Activated CD8-positive, alpha-beta T cell treated with anti-CD3 and anti-CD28 coated beads for 36 hours (primary cell): ENCODE measurements at regions not wholly inside any gene's neighbourhood (a gene's known extent, or its start where the extent isn't known, plus 50 kb on each side); places are given as distances from the start of the nearest gene placed in this dataset.
"Not testable (repeated sequence)": the region's sequence is repeated elsewhere in the genome, so short reads cannot be mapped to it uniquely, and the experiment has no call there.

Experiments used
- ATAC-seq: fragments of 200-7000 bp; cut with Tn5 transposase; one replicate; pipeline ENCODE4 v1.10.0; 2021; ENCODE audit warnings: mild to moderate bottlenecking, moderate library complexity
- CTCF ChIA-PET: fragments of 350-600 bp; sonication (Branson Sonifier 250); formaldehyde crosslinking; loops from one replicate; lab custom pipeline; 2021; ENCODE audit warnings: antibody characterized with exemption; lab: Charles Lee
- POLR2A ChIA-PET: fragments of 350-600 bp; sonication (Branson Sonifier 250); formaldehyde crosslinking; loops from one replicate; lab custom pipeline; 2021; ENCODE audit warnings: antibody characterized with exemption; lab: Charles Lee
- DNase-seq: peaks from one replicate; pipeline ENCODE4 v3.0.0-alpha.2; 2020
- H3K27ac Mint-ChIP-seq: one replicate; pipeline ENCODE4 v1.8.0; 2021; ENCODE audit warnings: mild to moderate bottlenecking, mixed read lengths
- H3K27me3 Mint-ChIP-seq: one replicate; pipeline ENCODE4 v1.8.0; 2021; ENCODE audit warnings: mixed read lengths
- H3K36me3 Mint-ChIP-seq: one replicate; pipeline ENCODE4 v1.8.0; 2021; ENCODE audit warnings: low read depth, mixed read lengths
- H3K4me1 Mint-ChIP-seq: one replicate; pipeline ENCODE4 v1.8.0; 2021; ENCODE audit warnings: low read depth, mixed read lengths
- H3K4me3 Mint-ChIP-seq: one replicate; pipeline ENCODE4 v1.8.0; 2021; ENCODE audit warnings: mild to moderate bottlenecking, moderate library complexity, mixed read lengths
- H3K9me3 Mint-ChIP-seq: one replicate; pipeline ENCODE4 v1.8.0; 2021; ENCODE audit warnings: mixed read lengths
- CTCF ChIP-seq: fragments of 200-600 bp; IDR thresholded peaks from one replicate; pipeline ENCODE4 v1.8.0; 2022; ENCODE audit warnings: antibody characterized with exemption, mild to moderate bottlenecking
- intact Hi-C: fragments of 100-400 bp; cut with micrococcal nuclease; formaldehyde crosslinking; loops from one replicate; pipeline ENCODE4 v1.10.0; 2022

DNA sequence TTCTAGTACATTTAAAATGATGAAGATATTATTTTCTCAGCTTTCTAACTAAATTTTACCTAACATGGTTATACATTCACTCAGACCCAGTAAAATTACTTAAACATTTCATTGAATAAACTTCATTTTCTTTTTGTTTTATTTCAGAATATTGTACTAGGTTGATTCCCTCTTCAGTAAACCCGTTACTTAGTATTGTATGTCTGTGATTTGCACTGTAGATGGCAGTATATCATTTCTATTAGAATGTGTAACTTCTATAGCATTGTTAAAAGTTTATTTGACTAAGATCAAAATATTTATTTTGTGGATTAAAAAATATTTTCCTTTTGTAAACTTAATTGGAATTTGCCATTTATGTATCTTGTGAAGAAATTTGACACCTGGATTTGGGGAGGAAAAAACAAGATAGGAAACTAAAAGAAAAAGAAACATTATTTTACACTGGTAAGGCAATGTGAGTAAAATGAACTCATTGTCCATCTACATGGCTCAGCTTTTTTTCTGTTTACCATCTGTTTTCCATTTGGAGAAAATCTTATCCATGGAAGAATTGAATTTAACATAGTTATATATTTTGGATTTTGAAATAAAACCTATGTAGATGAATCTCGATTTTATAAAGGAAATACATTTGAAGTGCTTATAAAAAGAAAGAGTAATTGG is 145.6 kb upstream of the METTL14 start:
- H3K9me3 Mint-ChIP-seq, intact Hi-C loops, DNase-seq, H3K27ac Mint-ChIP-seq, H3K4me3 Mint-ChIP-seq, H3K36me3 Mint-ChIP-seq, POLR2A ChIA-PET, H3K27me3 Mint-ChIP-seq, H3K4me1 Mint-ChIP-seq, CTCF ChIA-PET, ATAC-seq: not testable (repeated sequence)
- peak; percentile 43 for TF ChIP-seq CTCF

GRCh38 chr4:118556576-118556975 is 128.6 kb upstream of the METTL14 start:
- H3K4me1 Mint-ChIP-seq, H3K36me3 Mint-ChIP-seq, H3K27me3 Mint-ChIP-seq, H3K9me3 Mint-ChIP-seq, H3K27ac Mint-ChIP-seq, CTCF ChIA-PET, DNase-seq, H3K4me3 Mint-ChIP-seq, intact Hi-C loops, POLR2A ChIA-PET, ATAC-seq: not testable (repeated sequence)

DNA sequence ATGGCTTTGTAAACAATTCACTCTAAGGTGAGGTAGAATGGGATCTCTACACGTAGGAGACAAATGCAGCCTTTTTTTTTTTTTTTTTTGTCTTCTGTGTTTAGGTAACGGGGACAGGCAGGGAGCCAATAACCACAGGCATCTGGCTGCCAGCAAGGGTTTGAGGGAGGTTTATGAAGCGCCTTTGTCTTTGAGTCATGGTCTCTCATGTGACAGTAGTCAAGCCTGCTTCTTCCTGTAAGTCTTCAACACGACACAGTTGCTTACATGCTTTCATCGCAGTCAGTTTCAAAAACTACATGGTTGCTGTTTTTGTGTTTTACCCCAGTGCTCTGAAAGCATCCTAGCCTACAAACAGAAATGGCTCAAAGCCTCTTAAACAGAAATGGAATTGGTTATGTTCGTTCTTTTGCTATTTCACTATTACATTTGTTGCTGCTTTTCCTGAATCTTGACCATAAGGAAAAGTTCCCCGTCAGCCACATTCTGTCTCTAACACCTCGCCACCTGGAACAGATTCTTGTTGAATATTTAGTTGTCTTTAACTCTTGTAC is 127.8 kb upstream of the METTL14 start:
- POLR2A ChIA-PET, result no interaction called here
- ATAC-seq, result no peak
- TF ChIP-seq CTCF, result no peak
- H3K27me3 Mint-ChIP-seq, result peaks cover 5% of the 10 kb centered on the region
- intact Hi-C loops, result no loop called here
- no peaks in the 10 kb centered on the region for H3K4me1 Mint-ChIP-seq
- no peak overlapping the region for H3K4me3 Mint-ChIP-seq
- no peaks in the 10 kb centered on the region for H3K36me3 Mint-ChIP-seq
- no peaks in the 10 kb centered on the region for H3K9me3 Mint-ChIP-seq
- DNase-seq, result no peak
- H3K27ac Mint-ChIP-seq, result no peak overlapping the region
- CTCF ChIA-PET, result no interaction called here

DNA sequence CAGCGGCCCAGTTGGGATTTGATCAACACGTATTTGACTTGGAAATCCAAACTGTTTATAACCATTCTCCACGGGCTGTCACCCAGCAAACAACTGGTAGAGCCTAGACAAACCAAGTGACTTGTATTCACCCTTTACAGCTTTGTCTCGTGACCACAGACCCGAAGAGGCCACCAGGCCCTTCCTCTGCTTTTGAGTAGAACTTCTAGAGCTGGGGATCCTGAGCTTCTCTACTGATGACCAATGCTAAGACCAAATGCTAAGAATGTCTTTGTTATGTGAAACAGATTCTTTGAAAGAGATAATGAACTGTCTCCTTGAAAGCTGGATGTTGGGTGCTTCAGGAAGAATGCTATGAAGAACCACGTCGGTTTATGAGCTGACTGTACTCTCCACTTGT is 127.0 kb upstream of the METTL14 start:
- POLR2A ChIA-PET, ATAC-seq: not testable (repeated sequence)

GRCh38 chr4:118561559-118561958 is 123.6 kb upstream of the METTL14 start:
- CTCF ChIA-PET, intact Hi-C loops, POLR2A ChIA-PET: not testable (repeated sequence)

More for the DNA sequence above, 127.0 kb upstream of the METTL14 start:
- H3K9me3 Mint-ChIP-seq, DNase-seq, H3K27ac Mint-ChIP-seq, CTCF ChIA-PET, H3K4me3 Mint-ChIP-seq, H3K36me3 Mint-ChIP-seq, H3K4me1 Mint-ChIP-seq, intact Hi-C loops, H3K27me3 Mint-ChIP-seq: not testable (repeated sequence)

DNA sequence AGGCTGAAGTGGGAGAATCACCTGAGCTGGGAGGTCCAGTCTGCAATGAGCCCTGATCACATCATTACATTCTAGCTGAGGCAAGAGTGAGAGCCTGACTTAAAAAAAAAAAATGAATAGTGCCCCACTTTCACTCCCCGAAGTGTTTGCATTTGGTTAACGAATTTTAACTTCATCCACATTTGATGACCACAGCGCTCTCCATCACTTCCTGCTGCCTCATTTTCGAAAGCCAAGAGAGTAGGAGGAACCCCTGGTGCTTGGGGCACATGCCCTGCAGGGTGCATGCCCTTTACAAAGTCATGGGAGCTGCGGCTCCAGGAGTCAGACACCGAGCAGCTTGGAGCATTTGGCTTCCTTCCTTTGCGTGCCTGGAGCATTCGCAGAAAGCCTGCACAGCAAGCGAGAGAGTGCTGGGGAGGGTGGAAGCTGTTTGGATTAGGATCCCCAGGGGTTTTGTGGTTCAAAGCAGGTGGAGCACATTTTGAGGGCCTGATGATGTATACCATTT is 119.1 kb upstream of the METTL14 start:
- ATAC-seq, result peak; percentile 60

More at GRCh38 chr4:118561559-118561958, 123.6 kb upstream of the METTL14 start:
- not testable (repeated sequence) for DNase-seq, H3K36me3 Mint-ChIP-seq, H3K4me1 Mint-ChIP-seq, H3K27me3 Mint-ChIP-seq, ATAC-seq, H3K9me3 Mint-ChIP-seq, H3K27ac Mint-ChIP-seq, H3K4me3 Mint-ChIP-seq

DNA sequence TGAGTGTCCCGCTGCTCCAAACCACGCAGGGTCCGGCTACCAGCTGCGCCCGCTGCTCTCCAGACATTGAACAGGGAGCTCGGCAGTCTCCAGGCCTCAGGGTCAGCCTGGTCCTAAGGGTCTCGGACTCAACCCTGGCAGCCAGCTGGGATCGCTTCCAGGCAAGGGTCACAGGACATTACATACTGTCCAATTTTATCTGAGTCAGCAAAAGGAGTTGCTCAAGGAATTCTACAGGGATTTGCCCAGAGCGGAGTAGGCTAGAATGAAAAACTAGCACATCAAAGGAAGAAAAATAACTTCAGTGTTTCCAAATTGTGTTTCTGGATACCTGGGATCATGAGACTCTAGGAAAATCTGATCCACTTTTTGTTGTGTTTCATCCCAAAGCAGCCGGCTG is 112.2 kb upstream of the METTL14 start:
- CTCF ChIA-PET, H3K4me1 Mint-ChIP-seq, H3K4me3 Mint-ChIP-seq, intact Hi-C loops, H3K27ac Mint-ChIP-seq, H3K9me3 Mint-ChIP-seq, POLR2A ChIA-PET, H3K36me3 Mint-ChIP-seq, DNase-seq, ATAC-seq, H3K27me3 Mint-ChIP-seq: not testable (repeated sequence)

More for the DNA sequence above, 119.1 kb upstream of the METTL14 start:
- H3K27ac Mint-ChIP-seq, POLR2A ChIA-PET, intact Hi-C loops, H3K4me1 Mint-ChIP-seq, H3K4me3 Mint-ChIP-seq, CTCF ChIA-PET, DNase-seq, H3K36me3 Mint-ChIP-seq, H3K9me3 Mint-ChIP-seq, H3K27me3 Mint-ChIP-seq: not testable (repeated sequence)

GRCh38 chr4:118574251-118574913 is 110.8 kb upstream of the METTL14 start:
- H3K4me1 Mint-ChIP-seq, H3K4me3 Mint-ChIP-seq, intact Hi-C loops, H3K27ac Mint-ChIP-seq, CTCF ChIA-PET, POLR2A ChIA-PET, H3K27me3 Mint-ChIP-seq, ATAC-seq, DNase-seq, H3K36me3 Mint-ChIP-seq, H3K9me3 Mint-ChIP-seq: not testable (repeated sequence)

GRCh38 chr4:118575057-118575456 is 110.1 kb upstream of the METTL14 start:
- H3K9me3 Mint-ChIP-seq, CTCF ChIA-PET, intact Hi-C loops, H3K4me3 Mint-ChIP-seq, H3K27ac Mint-ChIP-seq, POLR2A ChIA-PET, H3K4me1 Mint-ChIP-seq, H3K27me3 Mint-ChIP-seq, ATAC-seq, DNase-seq, H3K36me3 Mint-ChIP-seq: not testable (repeated sequence)

- H3K27ac Mint-ChIP-seq, CTCF ChIA-PET, H3K9me3 Mint-ChIP-seq, H3K4me1 Mint-ChIP-seq, H3K4me3 Mint-ChIP-seq, H3K36me3 Mint-ChIP-seq, POLR2A ChIA-PET, H3K27me3 Mint-ChIP-seq, intact Hi-C loops, ATAC-seq, DNase-seq: not testable (repeated sequence)
These were observed 109.5 kb upstream of the METTL14 start for GRCh38 chr4:118575726-118576125.
